Epithelial cell of esophagus (primary cell): ENCODE measurements at regions not wholly inside any gene's neighbourhood (a gene's known extent, or its start where the extent isn't known, plus 50 kb on each side); places are given as distances from the start of the nearest gene placed in this dataset.

ENCODE experiments used
- DNase-seq: peaks from one replicate; pipeline ENCODE4 v3.0.0; 2010; ENCODE audit warnings: low read depth
- H3K4me3 ChIP-seq: 2 replicates; pipeline ENCODE4 v1.5.1; 2011; ENCODE audit warnings: mild to moderate bottlenecking, low read length, control low read depth
- TF ChIP-seq, protein P1 (sequence below): IDR thresholded peaks from 2 replicates; pipeline ENCODE4 v1.5.1; 2011; ENCODE audit warnings: low read depth, mild to moderate bottlenecking, low read length, control low read depth, inconsistent platforms; ENCODE audit not compliant: insufficient read depth; ENCODE audit errors: missing control alignments

GRCh38 chr5:116998024-116998423 lies 423.4 kb upstream of the SEMA6A start:
- TF ChIP-seq, protein P1, sequence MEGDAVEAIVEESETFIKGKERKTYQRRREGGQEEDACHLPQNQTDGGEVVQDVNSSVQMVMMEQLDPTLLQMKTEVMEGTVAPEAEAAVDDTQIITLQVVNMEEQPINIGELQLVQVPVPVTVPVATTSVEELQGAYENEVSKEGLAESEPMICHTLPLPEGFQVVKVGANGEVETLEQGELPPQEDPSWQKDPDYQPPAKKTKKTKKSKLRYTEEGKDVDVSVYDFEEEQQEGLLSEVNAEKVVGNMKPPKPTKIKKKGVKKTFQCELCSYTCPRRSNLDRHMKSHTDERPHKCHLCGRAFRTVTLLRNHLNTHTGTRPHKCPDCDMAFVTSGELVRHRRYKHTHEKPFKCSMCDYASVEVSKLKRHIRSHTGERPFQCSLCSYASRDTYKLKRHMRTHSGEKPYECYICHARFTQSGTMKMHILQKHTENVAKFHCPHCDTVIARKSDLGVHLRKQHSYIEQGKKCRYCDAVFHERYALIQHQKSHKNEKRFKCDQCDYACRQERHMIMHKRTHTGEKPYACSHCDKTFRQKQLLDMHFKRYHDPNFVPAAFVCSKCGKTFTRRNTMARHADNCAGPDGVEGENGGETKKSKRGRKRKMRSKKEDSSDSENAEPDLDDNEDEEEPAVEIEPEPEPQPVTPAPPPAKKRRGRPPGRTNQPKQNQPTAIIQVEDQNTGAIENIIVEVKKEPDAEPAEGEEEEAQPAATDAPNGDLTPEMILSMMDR = no peak

DNA sequence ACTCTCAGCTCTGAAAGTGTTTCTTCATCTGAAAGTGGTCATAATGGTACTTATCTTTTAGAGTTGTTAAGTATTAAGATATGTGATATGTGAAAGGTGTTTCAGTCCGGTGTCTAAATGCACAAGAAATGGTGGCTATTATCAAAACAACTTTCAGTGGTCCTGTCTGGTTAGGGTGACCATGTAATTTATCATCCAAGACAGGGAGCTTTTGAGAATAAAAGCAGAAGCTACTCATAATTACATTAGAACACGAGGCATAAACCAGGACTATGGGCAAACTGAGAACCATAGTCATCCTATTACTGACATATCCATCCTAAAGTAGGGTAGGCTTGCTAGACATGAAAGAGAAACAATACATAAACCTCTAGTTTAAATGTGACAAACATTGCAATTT lies 418.1 kb upstream of the SEMA6A start:
- TF ChIP-seq, protein P1 = no peak
- no peak overlapping the region for H3K4me3 ChIP-seq
- no peak for DNase-seq

More at GRCh38 chr5:116998024-116998423, 423.4 kb upstream of the SEMA6A start:
- no peak overlapping the region for H3K4me3 ChIP-seq
- DNase-seq = no peak

GRCh38 chr5:116989995-116990394 lies 415.4 kb upstream of the SEMA6A start:
- TF ChIP-seq, protein P1 = no peak
- H3K4me3 ChIP-seq = no peak overlapping the region
- DNase-seq = no peak

- H3K4me3 ChIP-seq = no peak overlapping the region
- TF ChIP-seq, protein P1 = no peak
- no peak for DNase-seq
Measured at GRCh38 chr5:116982035-116982434, 407.4 kb upstream of the SEMA6A start.

- H3K4me3 ChIP-seq = no peak overlapping the region
- TF ChIP-seq, protein P1 = no peak
- no peak for DNase-seq
Measured at GRCh38 chr5:116980581-116980980, 406.0 kb upstream of the SEMA6A start.

DNA sequence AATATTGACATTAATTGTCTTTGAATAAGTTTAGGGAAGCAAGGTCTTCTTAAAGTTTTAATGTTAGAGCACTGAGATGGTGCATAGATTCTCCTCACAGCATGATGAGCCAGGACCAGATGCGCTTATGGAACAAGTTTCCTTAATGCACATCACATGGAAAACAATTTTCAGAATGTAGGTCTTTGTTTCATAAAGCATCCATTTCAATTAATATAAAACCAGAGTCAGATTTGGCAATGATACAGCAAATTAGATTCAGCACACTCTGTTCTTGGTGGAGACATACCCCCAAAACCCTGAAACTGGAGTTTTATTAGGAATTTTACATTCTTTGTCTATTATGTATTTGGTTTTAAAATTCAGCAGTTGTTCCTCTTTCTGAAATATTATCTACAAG lies 402.1 kb upstream of the SEMA6A start:
- no peak overlapping the region for H3K4me3 ChIP-seq
- DNase-seq = no peak
- TF ChIP-seq, protein P1 = no peak

DNA sequence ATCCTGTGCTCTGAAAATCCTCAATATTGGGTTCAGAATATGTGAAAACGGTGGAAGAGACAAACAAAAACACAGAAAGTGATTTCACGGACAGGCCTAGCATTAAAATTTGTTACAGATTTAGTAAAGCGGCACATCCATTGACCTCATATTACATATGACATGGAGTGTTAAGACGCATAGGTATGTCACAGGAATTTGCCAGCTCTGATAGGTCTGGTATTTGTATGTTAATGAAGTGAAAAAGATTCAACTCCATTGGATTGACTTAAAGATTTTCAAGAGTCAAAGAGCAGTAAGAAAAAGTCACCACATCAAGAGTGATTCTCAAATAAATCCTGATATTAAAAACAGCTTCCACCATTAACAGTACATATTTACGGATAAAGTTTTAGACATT lies 396.5 kb upstream of the SEMA6A start:
- TF ChIP-seq, protein P1 = no peak
- no peak overlapping the region for H3K4me3 ChIP-seq
- DNase-seq = no peak
